SK-N-SH treated with all-trans-retinoic acid at 6 μM for 48 hours (cell line): ENCODE measurements at regions not wholly inside any gene's neighbourhood (a gene's known extent, or its start where the extent isn't known, plus 50 kb on each side); places are given as distances from the start of the nearest gene placed in this dataset.

Experiments used
- ARNTL ChIP-seq: fragments of 450-650 bp; formaldehyde crosslinking; IDR thresholded peaks from 2 replicates; pipeline ENCODE4 v1.5.0; 2020; ENCODE audit warnings: low read depth, mild to moderate bottlenecking, moderate library complexity, borderline replicate concordance
- BACH2 ChIP-seq: fragments of 250-450 bp; sonication (Bioruptor Pico); IDR thresholded peaks from 2 replicates; pipeline ENCODE4 v1.9.0; 2021; ENCODE audit warnings: mild to moderate bottlenecking, borderline replicate concordance
- CSRNP3 ChIP-seq: fragments of 250-450 bp; sonication (Bioruptor Pico); IDR thresholded peaks from 2 replicates; pipeline ENCODE4 v1.5.1; 2021; ENCODE audit warnings: mild to moderate bottlenecking, moderate library complexity
- PATZ1 ChIP-seq: fragments of 250-450 bp; sonication (Bioruptor Pico); IDR thresholded peaks from 2 replicates; pipeline ENCODE4 v1.8.0; 2020; ENCODE audit warnings: mild to moderate bottlenecking, moderate library complexity, borderline replicate concordance
- RARB ChIP-seq: fragments of 250-450 bp; sonication (Bioruptor Pico); IDR thresholded peaks from 2 replicates; pipeline ENCODE4 v1.8.0; 2021; ENCODE audit warnings: mild to moderate bottlenecking, moderate library complexity
- TOX ChIP-seq: fragments of 250-450 bp; sonication (Bioruptor Pico); IDR thresholded peaks from 2 replicates; pipeline ENCODE4 v1.8.0; 2021; ENCODE audit warnings: mild to moderate bottlenecking, moderate library complexity, borderline replicate concordance
- ZC3H10 ChIP-seq: fragments of 250-450 bp; sonication (Bioruptor Pico); IDR thresholded peaks from 2 replicates; pipeline ENCODE4 v1.5.1; 2021; ENCODE audit warnings: mild to moderate bottlenecking, moderate library complexity
- ZFP3 ChIP-seq: fragments of 250-450 bp; sonication (Bioruptor Pico); IDR thresholded peaks from 2 replicates; pipeline ENCODE4 v1.5.0; 2020; ENCODE audit warnings: mild to moderate bottlenecking, moderate library complexity
- ZFP30 ChIP-seq: fragments of 450-650 bp; formaldehyde crosslinking; IDR thresholded peaks from 2 replicates; pipeline ENCODE4 v1.5.0; 2022; ENCODE audit warnings: mild to moderate bottlenecking, moderate library complexity
- TF ChIP-seq, protein P1 (sequence below): fragments of 250-450 bp; sonication (Bioruptor Pico); IDR thresholded peaks from 2 replicates; pipeline ENCODE4 v1.5.1; 2020; ENCODE audit warnings: low read depth, mild to moderate bottlenecking, moderate library complexity

DNA sequence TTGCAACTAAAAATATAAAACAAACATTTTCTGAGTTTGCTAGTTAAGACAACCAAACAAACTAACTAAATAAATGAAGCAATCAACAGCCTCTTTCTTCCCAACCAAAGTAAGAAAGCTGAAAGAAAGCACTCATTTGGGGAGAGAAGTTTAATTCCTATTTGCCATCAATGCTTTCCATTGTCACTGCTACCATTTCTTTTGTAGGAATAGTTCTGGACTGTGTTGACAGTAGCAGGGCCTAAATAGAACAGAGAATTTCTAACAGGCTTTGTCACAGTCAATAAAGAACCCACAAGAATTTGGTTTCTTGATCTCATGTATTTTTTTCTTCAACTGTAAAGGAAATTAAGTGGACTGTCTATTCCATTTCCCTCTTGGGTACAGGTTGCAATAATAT is 1886.4 kb upstream of the TENM3 start:
- TF ChIP-seq BACH2 (CRISPR knock-in tag): no peak
- no peak for TF ChIP-seq ZC3H10 (CRISPR knock-in tag)
- TF ChIP-seq ZFP30: no peak
- TF ChIP-seq PATZ1 (CRISPR knock-in tag): no peak
- no peak for TF ChIP-seq ZFP3 (CRISPR knock-in tag)
- TF ChIP-seq CSRNP3 (CRISPR knock-in tag): no peak
- TF ChIP-seq TOX (CRISPR knock-in tag): no peak
- no peak for TF ChIP-seq RARB (CRISPR knock-in tag)
- TF ChIP-seq, protein P1, sequence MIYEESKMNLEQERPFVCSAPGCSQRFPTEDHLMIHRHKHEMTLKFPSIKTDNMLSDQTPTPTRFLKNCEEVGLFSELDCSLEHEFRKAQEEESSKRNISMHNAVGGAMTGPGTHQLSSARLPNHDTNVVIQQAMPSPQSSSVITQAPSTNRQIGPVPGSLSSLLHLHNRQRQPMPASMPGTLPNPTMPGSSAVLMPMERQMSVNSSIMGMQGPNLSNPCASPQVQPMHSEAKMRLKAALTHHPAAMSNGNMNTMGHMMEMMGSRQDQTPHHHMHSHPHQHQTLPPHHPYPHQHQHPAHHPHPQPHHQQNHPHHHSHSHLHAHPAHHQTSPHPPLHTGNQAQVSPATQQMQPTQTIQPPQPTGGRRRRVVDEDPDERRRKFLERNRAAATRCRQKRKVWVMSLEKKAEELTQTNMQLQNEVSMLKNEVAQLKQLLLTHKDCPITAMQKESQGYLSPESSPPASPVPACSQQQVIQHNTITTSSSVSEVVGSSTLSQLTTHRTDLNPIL (CRISPR knock-in tag): no peak
- TF ChIP-seq ARNTL (CRISPR knock-in tag): no peak
